ENCODE measurements at regions not wholly inside any gene's neighbourhood (a gene's known extent, or its start where the extent isn't known, plus 50 kb on each side); places are given as distances from the start of the nearest gene placed in this dataset.

- H3K4me1 ChIP-seq (ENCODE audit: insufficient read depth, low read length, poor library complexity, severe bottlenecking): no peaks in the 10 kb centered on the region
- ChIA-PET CTCF (ENCODE audit: unreplicated experiment) (no interaction called here), POLR2A (interaction anchor here (0.7 kb wide), 1 partner anchor 340 kb away, joined by 3 read pairs; no protein-coding TSS in a partner anchor)
- TF ChIP-seq CTCF (conservative IDR thresholded peaks at IDR 0.05; ENCODE audit: low read length): no peak
- no peak for TF ChIP-seq EZH2phosphoT487 (IDR thresholded peaks at IDR 0.05; ENCODE audit: borderline replicate concordance, low read depth, low read length)
- no peak overlapping the region for H3K27ac ChIP-seq (ENCODE audit: low read depth, low read length, poor library complexity, severe bottlenecking)
- no peak overlapping the region for H3K4me3 ChIP-seq (ENCODE audit: low read depth, low read length, poor library complexity, severe bottlenecking)
- no TSS peak for BruUV-seq (replicated peaks)
- H3K9me2 ChIP-seq (ENCODE audit: insufficient read depth, low read length): no peaks in the 10 kb centered on the region
- H3K36me3 ChIP-seq (ENCODE audit: insufficient read depth, low read length): no peaks in the 10 kb centered on the region
- intact Hi-C loops (cut with micrococcal nuclease; ENCODE audit: unreplicated experiment): no loop called here
- DNase-seq (ENCODE audit: low spot score): no peak
- no peaks in the 10 kb centered on the region for H4K20me1 ChIP-seq (ENCODE audit: insufficient read depth, low read length)
- H3K79me2 ChIP-seq (ENCODE audit: insufficient read depth, low read depth, low read length): no peaks in the 10 kb centered on the region
- peaks cover 13% of the 10 kb centered on the region; the same call in 1 of the 2 replicates for H3K9me3 ChIP-seq (ENCODE audit: low read length)
- H2AFZ ChIP-seq (ENCODE audit: low read length): no peak overlapping the region
- H3K4me2 ChIP-seq (ENCODE audit: low read length): no peak overlapping the region
Measured at GRCh38 chr2:2825062-2825461, 494.0 kb upstream of the MYT1L start.

DNA sequence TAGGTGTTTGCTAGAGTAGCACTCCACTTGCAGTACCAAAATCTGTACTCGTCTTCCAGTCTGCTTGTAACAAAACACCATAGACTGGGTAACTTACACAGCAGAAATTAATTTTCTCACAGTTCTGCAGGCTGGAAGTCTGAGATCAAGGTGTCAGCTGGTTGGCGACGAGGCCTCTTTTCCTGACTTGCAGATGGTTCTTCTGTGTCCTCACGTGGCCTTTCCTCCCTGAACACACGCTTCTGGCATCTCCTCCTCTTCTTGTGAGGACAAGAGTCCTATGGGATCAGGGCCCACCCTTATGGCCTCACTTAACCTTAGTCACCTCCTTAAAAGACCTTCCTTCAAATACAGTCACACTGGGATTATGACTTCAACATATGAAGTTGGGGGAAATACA lies 493.5 kb upstream of the MYT1L start:
- TF ChIP-seq EZH2phosphoT487 (IDR thresholded peaks at IDR 0.05; ENCODE audit: borderline replicate concordance, low read depth, low read length) (no peak), CTCF (conservative IDR thresholded peaks at IDR 0.05; ENCODE audit: low read length) (no peak)
- no peak overlapping the region for H3K4me3 ChIP-seq (ENCODE audit: low read depth, low read length, poor library complexity, severe bottlenecking)
- H3K9me2 ChIP-seq (ENCODE audit: insufficient read depth, low read length): no peaks in the 10 kb centered on the region
- CTCF ChIA-PET (ENCODE audit: unreplicated experiment): no interaction called here
- H3K4me1 ChIP-seq (ENCODE audit: insufficient read depth, low read length, poor library complexity, severe bottlenecking): no peaks in the 10 kb centered on the region
- H2AFZ ChIP-seq (ENCODE audit: low read length): no peak overlapping the region
- no peak for DNase-seq (ENCODE audit: low spot score)
- peaks cover 13% of the 10 kb centered on the region; the same call in 1 of the 2 replicates for H3K9me3 ChIP-seq (ENCODE audit: low read length)
- no peak overlapping the region for H3K4me2 ChIP-seq (ENCODE audit: low read length)
- POLR2A ChIA-PET: no interaction called here
- no peak overlapping the region for H3K27ac ChIP-seq (ENCODE audit: low read depth, low read length, poor library complexity, severe bottlenecking)
- intact Hi-C loops (cut with micrococcal nuclease; ENCODE audit: unreplicated experiment): no loop called here
- BruUV-seq (replicated peaks): no TSS peak
- no peaks in the 10 kb centered on the region for H3K36me3 ChIP-seq (ENCODE audit: insufficient read depth, low read length)
- H4K20me1 ChIP-seq (ENCODE audit: insufficient read depth, low read length): no peaks in the 10 kb centered on the region
- H3K79me2 ChIP-seq (ENCODE audit: insufficient read depth, low read depth, low read length): no peaks in the 10 kb centered on the region

- Histone ChIP-seq H3K27ac (ENCODE audit: low read depth, low read length, poor library complexity, severe bottlenecking) (no peak overlapping the region), H3K4me3 (ENCODE audit: low read depth, low read length, poor library complexity, severe bottlenecking) (no peak overlapping the region), H3K36me3 (ENCODE audit: insufficient read depth, low read length) (no peaks in the 10 kb centered on the region), H3K9me2 (ENCODE audit: insufficient read depth, low read length) (no peaks in the 10 kb centered on the region), H3K9me3 (ENCODE audit: low read length) (peaks cover 13% of the 10 kb centered on the region; the same call in 1 of the 2 replicates), H3K4me2 (ENCODE audit: low read length) (no peak overlapping the region), H3K4me1 (ENCODE audit: insufficient read depth, low read length, poor library complexity, severe bottlenecking) (no peaks in the 10 kb centered on the region), H2AFZ (ENCODE audit: low read length) (no peak overlapping the region), H3K79me2 (ENCODE audit: insufficient read depth, low read depth, low read length) (no peaks in the 10 kb centered on the region), H4K20me1 (ENCODE audit: insufficient read depth, low read length) (no peaks in the 10 kb centered on the region)
- intact Hi-C loops (cut with micrococcal nuclease; ENCODE audit: unreplicated experiment): no loop called here
- BruUV-seq (replicated peaks): no TSS peak
- ChIA-PET POLR2A (no interaction called here), CTCF (ENCODE audit: unreplicated experiment) (no interaction called here)
- DNase-seq (ENCODE audit: low spot score): no peak
- TF ChIP-seq CTCF (conservative IDR thresholded peaks at IDR 0.05; ENCODE audit: low read length) (no peak), EZH2phosphoT487 (IDR thresholded peaks at IDR 0.05; ENCODE audit: borderline replicate concordance, low read depth, low read length) (no peak)
Measured at GRCh38 chr2:2823061-2823753, 492.1 kb upstream of the MYT1L start.
